SK-N-SH treated with all-trans-retinoic acid at 6 μM for 48 hours (cell line): ENCODE measurements at regions not wholly inside any gene's neighbourhood (a gene's known extent, or its start where the extent isn't known, plus 50 kb on each side); places are given as distances from the start of the nearest gene placed in this dataset.

Source experiments
- ATAC-seq: fragments of 200-7000 bp; cut with Tn5 transposase; 3 replicates; pipeline ENCODE4 v1.9.1; 2020; ENCODE audit warnings: mild to moderate bottlenecking, moderate library complexity
- ARNTL ChIP-seq: fragments of 450-650 bp; formaldehyde crosslinking; IDR thresholded peaks from 2 replicates; pipeline ENCODE4 v1.5.0; 2020; ENCODE audit warnings: low read depth, mild to moderate bottlenecking, moderate library complexity, borderline replicate concordance
- BACH2 ChIP-seq: fragments of 250-450 bp; sonication (Bioruptor Pico); IDR thresholded peaks from 2 replicates; pipeline ENCODE4 v1.9.0; 2021; ENCODE audit warnings: mild to moderate bottlenecking, borderline replicate concordance
- CREB5 ChIP-seq: fragments of 250-450 bp; sonication (Bioruptor Pico); IDR thresholded peaks from 2 replicates; pipeline ENCODE4 v1.5.1; 2020; ENCODE audit warnings: low read depth, mild to moderate bottlenecking, moderate library complexity
- CSDC2 ChIP-seq: fragments of 250-450 bp; sonication (Bioruptor Pico); IDR thresholded peaks from 2 replicates; pipeline ENCODE4 v1.5.0; 2020; ENCODE audit warnings: mild to moderate bottlenecking, moderate library complexity
- CSRNP3 ChIP-seq: fragments of 250-450 bp; sonication (Bioruptor Pico); IDR thresholded peaks from 2 replicates; pipeline ENCODE4 v1.5.1; 2021; ENCODE audit warnings: mild to moderate bottlenecking, moderate library complexity
- ESRRG ChIP-seq: fragments of 250-450 bp; sonication (Bioruptor Pico); IDR thresholded peaks from 2 replicates; pipeline ENCODE4 v1.6.1; 2021; ENCODE audit warnings: mild to moderate bottlenecking
- GLIS3 ChIP-seq: fragments of 250-450 bp; sonication (Bioruptor Pico); IDR thresholded peaks from 2 replicates; pipeline ENCODE4 v1.5.0; 2020; ENCODE audit warnings: mild to moderate bottlenecking, moderate library complexity
- ISL1 ChIP-seq: fragments of 250-450 bp; sonication (Bioruptor Pico); IDR thresholded peaks from 2 replicates; pipeline ENCODE4 v2.1.2; 2022; ENCODE audit warnings: mild to moderate bottlenecking, moderate library complexity
- OSR1 ChIP-seq: fragments of 250-450 bp; sonication (Bioruptor Pico); IDR thresholded peaks from 2 replicates; pipeline ENCODE4 v1.8.0; 2022; ENCODE audit warnings: moderate library complexity, mild to moderate bottlenecking, inconsistent platforms
- POU6F1 ChIP-seq: fragments of 250-450 bp; sonication (Bioruptor Pico); IDR thresholded peaks from 2 replicates; pipeline ENCODE4 v1.8.0; 2021; ENCODE audit warnings: low read depth, mild to moderate bottlenecking, moderate library complexity, borderline replicate concordance
- PPARA ChIP-seq: fragments of 250-450 bp; sonication (Bioruptor Pico); IDR thresholded peaks from 2 replicates; pipeline ENCODE4 v1.5.0; 2020; ENCODE audit warnings: mild to moderate bottlenecking, borderline replicate concordance
- RARB ChIP-seq: fragments of 250-450 bp; sonication (Bioruptor Pico); IDR thresholded peaks from 2 replicates; pipeline ENCODE4 v1.8.0; 2021; ENCODE audit warnings: mild to moderate bottlenecking, moderate library complexity
- SNAI2 ChIP-seq: fragments of 250-450 bp; sonication (Bioruptor Pico); IDR thresholded peaks from 2 replicates; pipeline ENCODE4 v1.5.0; 2020; ENCODE audit warnings: mild to moderate bottlenecking, moderate library complexity
- TCF4 ChIP-seq: fragments of 250-450 bp; sonication (Bioruptor Pico); IDR thresholded peaks from 2 replicates; pipeline ENCODE4 v1.8.0; 2021; ENCODE audit warnings: mild to moderate bottlenecking, moderate library complexity, borderline replicate concordance
- TOX ChIP-seq: fragments of 250-450 bp; sonication (Bioruptor Pico); IDR thresholded peaks from 2 replicates; pipeline ENCODE4 v1.8.0; 2021; ENCODE audit warnings: mild to moderate bottlenecking, moderate library complexity, borderline replicate concordance
- TSHZ2 ChIP-seq: fragments of 250-450 bp; sonication (Bioruptor Pico); IDR thresholded peaks from 2 replicates; pipeline ENCODE4 v1.5.0; 2020; ENCODE audit warnings: mild to moderate bottlenecking, moderate library complexity
- ZC3H10 ChIP-seq: fragments of 250-450 bp; sonication (Bioruptor Pico); IDR thresholded peaks from 2 replicates; pipeline ENCODE4 v1.5.1; 2021; ENCODE audit warnings: mild to moderate bottlenecking, moderate library complexity
- ZFP30 ChIP-seq: fragments of 450-650 bp; formaldehyde crosslinking; IDR thresholded peaks from 2 replicates; pipeline ENCODE4 v1.5.0; 2022; ENCODE audit warnings: mild to moderate bottlenecking, moderate library complexity
- ZNF565 ChIP-seq: fragments of 450-650 bp; formaldehyde crosslinking; conservative IDR thresholded peaks from 2 replicates; pipeline ENCODE4 v1.5.0; 2020; ENCODE audit warnings: low read depth, mild to moderate bottlenecking, moderate library complexity
- ZNF70 ChIP-seq: fragments of 450-650 bp; formaldehyde crosslinking; IDR thresholded peaks from 2 replicates; pipeline ENCODE4 v1.5.0; 2020; ENCODE audit warnings: mild to moderate bottlenecking, moderate library complexity

GRCh38 chr13:104843401-104843800 lies 1692.1 kb downstream of the EFNB2 start:
- ATAC-seq, result no peak
- TF ChIP-seq ISL1 (CRISPR knock-in tag) (no peak), TCF4 (no peak), OSR1 (CRISPR knock-in tag) (no peak), BACH2 (CRISPR knock-in tag) (no peak), ZFP30 (CRISPR knock-in tag) (no peak)

GRCh38 chr13:104841110-104841509 lies 1694.4 kb downstream of the EFNB2 start:
- TF ChIP-seq RARB, result no peak
- TF ChIP-seq PPARA (CRISPR knock-in tag), result no peak
- TF ChIP-seq ISL1 (CRISPR knock-in tag), result no peak
- no peak for TF ChIP-seq ZC3H10 (CRISPR knock-in tag)
- no peak for TF ChIP-seq ZNF70 (CRISPR knock-in tag)
- no peak for TF ChIP-seq ARNTL
- ATAC-seq, result no peak

- ATAC-seq, result no peak
- TF ChIP-seq SNAI2 (no peak), ZC3H10 (CRISPR knock-in tag) (no peak), CSDC2 (CRISPR knock-in tag) (no peak), OSR1 (CRISPR knock-in tag) (no peak), CREB5 (no peak), ESRRG (no peak), TSHZ2 (CRISPR knock-in tag) (no peak), RARB (no peak), BACH2 (CRISPR knock-in tag) (no peak), GLIS3 (CRISPR knock-in tag) (no peak), ZNF70 (CRISPR knock-in tag) (no peak), ZFP30 (CRISPR knock-in tag) (no peak), PPARA (CRISPR knock-in tag) (no peak), CSRNP3 (CRISPR knock-in tag) (no peak), ARNTL (no peak)
These were observed 1697.7 kb downstream of the EFNB2 start for GRCh38 chr13:104837756-104838155.

- TF ChIP-seq SNAI2 (no peak), TCF4 (no peak), POU6F1 (CRISPR knock-in tag) (no peak), BACH2 (CRISPR knock-in tag) (no peak), RARB (no peak), ESRRG (no peak), TOX (CRISPR knock-in tag) (no peak), ZNF565 (CRISPR knock-in tag) (no peak), CSDC2 (CRISPR knock-in tag) (no peak)
- ATAC-seq, result no peak
These were observed 1702.2 kb downstream of the EFNB2 start for GRCh38 chr13:104833221-104833620.

GRCh38 chr13:104832231-104832630 lies 1703.2 kb downstream of the EFNB2 start:
- no peak for ATAC-seq
- TF ChIP-seq ZFP30 (CRISPR knock-in tag), result no peak
- TF ChIP-seq POU6F1 (CRISPR knock-in tag), result no peak
